Fibroblast of skin of right quadriceps (primary cell): ENCODE measurements at regions not wholly inside any gene's neighbourhood (a gene's known extent, or its start where the extent isn't known, plus 50 kb on each side); places are given as distances from the start of the nearest gene placed in this dataset.

Experiments used
- DNase-seq: peaks from one replicate; pipeline ENCODE4 v3.0.0-alpha.2; 2013

DNA sequence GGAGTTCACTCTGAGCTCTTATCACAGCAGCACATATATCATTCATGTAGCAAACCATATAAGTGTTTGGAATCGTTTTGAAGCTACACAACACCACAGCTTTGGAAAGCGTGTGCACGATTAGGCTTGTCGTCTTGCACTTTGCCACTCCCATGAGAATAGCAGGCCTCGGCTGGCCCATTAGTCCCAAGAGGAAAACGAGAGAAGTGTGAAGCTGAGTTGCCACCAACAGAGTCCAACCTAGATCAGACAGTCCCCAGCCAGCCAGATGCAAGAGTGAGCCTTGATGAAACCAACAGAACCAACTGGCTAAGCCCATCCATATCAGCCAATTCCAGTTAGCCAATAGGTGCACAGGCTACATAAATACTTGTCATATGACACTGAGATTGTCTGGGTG is 238.4 kb downstream of the C1orf94 start:
- DNase-seq = no peak

DNA sequence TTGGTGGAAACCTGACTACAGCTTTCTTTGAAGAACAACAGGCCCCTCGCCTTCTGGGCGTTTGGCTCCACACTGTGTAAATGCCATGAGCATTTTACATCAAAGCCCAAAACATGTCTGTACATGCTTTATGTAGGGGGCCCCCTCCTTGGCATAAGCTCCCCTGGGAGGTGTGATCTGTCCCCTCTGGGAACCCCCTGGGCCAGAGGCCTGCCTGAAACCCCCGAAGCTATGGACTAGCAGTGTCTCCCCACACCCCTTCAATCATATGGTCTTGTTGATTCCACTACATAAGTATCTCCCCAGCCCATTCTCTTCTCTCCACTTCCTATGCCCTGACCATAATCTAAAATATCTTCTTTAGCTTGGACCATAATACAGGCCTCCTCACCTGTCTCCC is 241.5 kb downstream of the C1orf94 start:
- DNase-seq = no peak

DNA sequence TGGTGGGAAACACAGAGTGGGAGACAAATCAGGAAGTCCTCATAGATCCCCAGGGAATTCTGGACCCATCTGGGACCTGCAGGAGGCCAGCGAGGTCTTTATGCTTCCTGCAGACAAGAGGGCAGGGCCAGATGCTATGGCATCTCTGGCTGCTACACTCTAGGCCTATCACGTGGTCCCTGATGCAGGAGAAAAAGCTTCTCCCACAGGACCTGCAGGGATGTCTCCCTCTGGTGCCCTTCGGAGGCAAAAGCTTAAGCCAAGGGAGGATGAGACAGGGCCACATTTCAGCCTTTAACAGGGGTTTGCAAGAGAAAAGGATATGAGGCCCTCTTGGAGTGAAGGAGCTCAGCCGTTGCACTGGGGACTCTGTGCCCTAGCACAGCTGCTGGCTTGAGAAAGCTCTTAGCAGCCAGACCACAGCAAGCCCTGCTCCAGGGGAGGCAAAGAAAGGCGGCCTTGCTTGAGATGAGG is 243.0 kb downstream of the C1orf94 start:
- DNase-seq = peak; percentile 37

DNA sequence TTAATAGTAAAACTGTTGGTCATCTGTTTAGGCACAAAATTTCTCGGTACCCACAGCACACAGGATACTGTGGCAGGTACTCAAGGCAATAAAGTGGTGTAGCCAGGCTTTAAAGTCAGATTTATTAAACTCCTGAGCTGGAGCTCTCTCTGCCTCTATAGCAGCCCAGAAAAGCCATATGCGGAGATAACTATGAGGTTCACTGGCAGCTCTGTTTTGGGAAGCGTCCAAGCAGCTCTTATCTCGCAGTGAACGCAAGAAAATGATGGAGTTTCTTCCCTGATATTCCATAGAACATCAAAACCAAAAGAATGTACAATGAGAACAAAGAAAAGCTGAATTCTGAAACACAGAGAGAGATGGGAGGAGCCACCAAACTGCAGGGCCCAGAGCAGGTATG is 248.3 kb downstream of the C1orf94 start:
- DNase-seq = no peak

DNA sequence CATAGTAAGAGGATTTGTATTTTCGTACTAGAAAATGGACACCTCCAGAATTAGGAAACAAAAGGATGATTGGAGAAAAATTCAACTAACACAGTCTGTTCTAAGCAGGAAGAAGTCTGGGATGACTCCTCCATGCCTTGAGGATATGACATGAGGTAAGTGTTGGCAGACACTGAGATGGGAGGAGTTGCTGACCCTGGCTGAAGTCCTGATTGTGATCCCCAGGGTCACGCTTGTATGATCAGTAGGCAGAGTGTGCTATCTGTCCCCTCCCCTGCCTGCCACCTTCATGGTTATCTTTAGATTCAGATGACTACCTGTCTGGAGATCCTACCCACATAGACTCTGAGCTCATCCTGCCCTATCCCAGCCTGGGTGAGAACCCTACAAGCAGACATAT is 249.1 kb downstream of the C1orf94 start:
- no peak for DNase-seq

DNA sequence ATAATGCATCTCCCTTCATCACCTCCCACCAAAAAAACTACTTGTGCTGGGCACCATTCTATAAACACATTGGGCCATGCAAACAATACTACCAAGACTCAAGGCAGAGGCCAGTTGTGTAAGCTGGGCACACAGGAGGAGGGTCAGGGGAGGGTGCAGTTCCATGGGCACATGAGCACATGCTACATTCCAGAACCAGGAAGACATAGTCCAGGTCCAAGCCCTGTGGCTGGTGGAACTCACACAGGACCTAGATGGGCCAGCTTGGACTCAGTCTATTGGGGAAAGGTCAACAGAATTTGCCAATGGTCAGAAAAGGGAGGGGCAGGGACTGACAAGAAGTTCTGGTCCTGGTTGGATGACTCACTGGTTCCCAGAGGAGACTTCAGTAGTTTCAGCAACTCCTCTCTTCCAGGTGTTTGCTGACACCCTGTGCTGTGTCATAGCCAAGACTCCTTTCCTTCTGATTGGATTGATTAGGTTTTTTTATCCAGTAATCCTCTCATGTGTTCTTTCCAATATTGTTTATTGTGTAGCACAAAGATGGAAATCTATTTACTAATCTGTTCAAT is 249.7 kb downstream of the C1orf94 start:
- no peak for DNase-seq

DNA sequence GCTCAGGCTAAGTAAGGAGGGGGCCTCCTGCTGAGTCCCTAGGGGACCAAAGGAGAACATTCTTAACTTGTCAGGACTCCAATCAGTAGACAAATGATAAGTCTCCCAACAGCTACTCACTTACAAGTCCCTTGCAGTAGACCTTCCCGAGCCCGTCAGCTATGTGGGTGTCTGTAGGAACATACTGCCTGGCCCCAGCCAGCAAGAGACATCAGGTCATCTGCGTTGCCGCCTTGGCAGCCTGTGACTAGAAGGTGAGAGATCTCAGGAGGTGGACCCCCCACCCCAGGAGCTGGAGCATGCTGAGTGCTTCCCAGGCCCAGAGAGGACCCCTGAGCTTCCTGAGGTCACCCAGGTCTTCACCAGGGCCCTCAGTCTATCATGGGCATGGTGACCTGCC is 250.5 kb downstream of the C1orf94 start:
- DNase-seq = no peak

DNA sequence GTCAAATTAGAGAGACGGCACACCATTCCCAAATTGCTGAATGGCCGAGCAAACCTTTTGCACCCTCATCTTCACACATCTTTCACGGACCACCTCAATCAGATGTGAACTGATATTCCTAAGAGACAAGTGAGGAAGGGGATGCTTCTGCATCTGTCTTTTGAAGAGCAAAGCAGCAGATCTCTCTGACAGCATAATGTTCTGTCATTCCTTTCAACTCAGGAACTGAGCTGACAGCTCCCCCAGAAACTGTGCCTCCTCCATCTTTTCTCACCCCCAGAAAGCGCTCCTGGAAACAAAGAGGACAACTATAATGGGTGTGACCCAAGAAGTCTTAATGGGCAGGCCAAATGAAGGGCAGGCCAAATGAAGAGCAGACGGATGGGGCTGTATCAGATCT is 256.4 kb downstream of the C1orf94 start:
- DNase-seq = no peak

DNA sequence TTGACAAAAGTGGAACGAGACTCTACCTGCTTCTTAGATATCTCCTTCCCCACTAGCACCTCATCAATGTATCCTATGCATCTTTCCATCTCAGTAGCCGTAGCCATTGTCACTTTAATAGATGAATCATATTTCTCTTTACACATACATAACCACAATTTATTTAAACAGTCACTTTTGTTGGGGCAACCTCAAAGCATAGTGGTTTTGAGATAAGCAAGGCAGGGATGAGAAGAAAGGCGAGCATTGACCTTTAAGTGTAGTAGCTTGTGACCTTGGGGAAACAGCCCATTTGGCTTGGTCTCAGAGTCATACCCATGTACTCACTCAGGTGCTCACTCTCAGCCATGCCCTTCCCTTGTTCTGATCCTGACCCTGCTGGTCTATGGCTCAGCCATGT is 260.1 kb downstream of the C1orf94 start:
- no peak for DNase-seq

DNA sequence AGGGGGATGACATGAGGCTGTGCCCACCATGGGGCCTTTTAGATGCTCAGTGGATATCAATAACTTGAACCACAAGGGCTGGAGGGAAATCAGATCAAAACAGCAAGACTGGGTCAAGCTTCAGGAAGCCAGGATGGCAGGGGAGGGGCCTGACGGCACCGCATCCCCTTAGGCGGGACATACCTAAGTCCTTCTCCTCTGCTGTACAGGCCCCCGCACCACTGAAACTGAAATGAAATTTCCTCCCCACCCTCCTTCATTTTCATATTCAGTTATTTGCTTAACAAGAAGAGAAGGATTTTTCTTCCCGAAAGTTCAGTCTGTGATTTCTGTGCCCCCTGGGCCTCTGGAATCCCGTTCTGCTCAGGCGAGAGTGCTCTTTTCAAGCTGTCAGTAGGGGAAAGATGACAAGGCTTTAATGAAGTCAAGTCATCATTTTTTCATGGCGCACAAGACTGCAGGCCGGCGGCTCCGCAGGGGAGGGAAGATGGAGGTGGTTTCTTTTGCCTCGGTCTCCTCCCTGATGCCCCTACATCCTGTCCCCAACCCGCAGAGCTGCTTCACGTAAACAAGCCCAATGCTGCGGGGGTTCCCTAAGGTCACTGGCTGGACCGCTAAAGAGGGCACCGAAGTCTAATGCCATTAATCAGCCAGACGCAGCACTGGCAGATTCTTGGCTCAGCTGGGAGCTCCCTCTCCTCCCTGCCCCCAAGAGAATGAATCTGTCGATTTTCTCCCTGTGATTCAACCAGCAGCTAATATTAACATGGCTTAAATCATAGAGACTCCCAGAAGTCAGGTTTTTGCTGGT is 264.8 kb downstream of the C1orf94 start:
- peak; percentile 3 for DNase-seq

DNA sequence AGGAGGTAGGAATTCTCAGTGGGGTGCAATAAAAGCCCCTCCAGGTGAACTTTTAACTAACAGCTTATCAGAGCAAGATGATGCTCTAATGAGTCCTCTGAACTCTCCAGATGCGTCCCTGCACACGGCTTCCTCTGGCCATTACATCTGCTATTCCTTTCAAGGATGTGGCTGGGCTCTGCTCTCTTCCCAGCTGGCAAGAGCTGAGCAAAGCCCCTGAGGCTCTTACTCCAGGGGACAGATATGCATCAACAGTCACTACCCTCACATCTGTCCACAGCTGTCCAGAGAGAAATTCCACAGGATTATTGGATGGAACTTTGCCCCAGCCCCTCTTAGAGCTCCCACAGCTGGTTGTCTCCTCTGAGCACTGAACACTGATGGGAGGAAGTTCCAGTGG is 267.8 kb downstream of the C1orf94 start:
- no peak for DNase-seq

DNA sequence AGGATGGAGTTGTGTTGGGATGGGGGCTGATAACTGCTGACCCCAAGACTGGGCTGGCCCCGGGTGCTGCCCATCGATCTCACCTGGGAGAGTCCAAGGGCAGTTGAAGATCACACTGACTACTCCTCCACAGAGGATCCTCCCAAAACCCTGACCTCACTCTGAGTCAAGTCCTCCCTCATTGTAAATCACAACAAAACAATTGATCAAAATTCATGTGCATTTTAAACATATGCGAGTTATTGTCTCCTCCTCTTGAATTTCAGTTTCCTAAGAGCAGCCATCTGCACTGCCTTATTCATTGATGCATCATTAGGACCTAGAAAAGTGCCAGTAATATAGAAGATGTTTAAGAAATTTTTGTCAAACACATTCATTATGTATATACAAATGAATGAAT is 273.6 kb downstream of the C1orf94 start:
- DNase-seq = no peak

DNA sequence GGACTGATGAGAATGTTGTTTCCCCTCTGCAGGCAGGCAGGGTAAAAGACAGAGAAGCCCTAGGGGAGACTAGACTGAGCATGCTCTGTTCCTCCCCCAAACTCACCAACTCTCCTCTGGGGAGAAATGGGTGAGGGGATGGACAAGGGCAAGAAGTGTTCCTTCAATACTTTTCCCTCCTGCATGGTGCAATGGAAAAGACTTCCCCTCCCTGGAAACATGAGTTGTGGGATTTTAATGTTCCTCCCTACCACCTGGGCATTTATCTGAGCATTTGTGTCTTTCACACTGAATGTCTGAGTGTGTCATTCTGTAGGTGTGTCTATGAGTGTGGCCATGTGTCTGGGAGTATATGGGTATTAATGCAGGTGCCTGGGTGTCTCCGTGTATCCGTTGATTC is 275.7 kb downstream of the C1orf94 start:
- DNase-seq = no peak

DNA sequence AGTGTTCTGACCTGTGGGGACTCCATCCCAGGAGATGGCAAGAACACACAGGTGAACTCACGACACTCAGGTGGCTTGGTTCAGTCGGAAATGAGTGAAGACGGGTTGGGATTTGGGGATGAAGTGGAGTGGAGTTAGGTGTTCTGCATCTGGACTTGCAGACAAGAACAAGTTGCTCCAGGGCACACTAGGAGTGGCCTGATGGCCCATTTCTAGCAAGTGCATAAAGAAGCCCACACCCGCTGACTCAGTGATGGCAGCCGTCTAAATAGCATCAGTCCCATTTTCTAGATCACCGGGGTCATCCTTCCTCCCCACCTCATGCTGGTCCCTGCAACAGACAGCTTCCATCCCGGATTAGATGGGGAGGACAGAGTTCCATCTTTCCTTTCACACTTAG is 278.4 kb downstream of the C1orf94 start:
- no peak for DNase-seq

DNA sequence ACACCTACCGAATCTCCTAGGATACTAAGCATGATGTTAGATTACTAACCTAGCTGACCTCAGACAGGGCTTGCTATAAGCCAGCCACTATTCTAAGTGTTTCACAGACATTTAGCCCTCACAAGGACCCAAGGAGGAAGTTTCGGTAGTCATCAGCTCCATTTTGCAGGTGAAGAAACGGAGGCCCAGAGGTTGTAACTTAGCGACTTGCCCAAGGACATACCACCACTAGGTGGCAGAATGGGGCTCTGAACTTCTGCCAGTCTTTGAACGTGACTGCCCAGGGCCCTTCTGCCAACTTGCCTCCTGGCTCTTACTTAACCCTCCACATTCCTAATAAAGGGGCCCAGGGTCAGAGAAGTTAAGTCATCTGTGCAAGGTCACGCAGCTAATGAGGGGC is 283.5 kb downstream of the C1orf94 start:
- peak; percentile 9 for DNase-seq

DNA sequence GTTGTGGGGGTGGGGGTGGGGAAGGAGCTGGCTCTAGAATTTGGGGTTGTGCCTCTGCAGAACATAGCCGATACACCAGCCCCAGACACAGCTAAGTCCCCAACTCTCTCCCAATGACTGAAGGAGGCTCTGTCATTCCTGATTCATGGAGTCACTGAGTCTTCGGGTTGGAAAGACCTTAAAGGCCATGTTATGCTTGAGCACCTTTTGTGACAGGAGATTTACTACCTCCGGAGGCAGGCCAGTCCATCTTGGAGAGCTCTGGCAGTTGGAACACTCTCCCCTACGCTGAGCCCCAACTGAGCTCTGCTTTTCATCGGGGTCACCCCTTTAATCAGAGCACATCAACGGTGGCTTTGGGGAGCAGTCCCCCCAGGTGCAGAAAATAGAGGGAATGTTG is 284.4 kb upstream of the GJB5 start:
- DNase-seq = no peak

DNA sequence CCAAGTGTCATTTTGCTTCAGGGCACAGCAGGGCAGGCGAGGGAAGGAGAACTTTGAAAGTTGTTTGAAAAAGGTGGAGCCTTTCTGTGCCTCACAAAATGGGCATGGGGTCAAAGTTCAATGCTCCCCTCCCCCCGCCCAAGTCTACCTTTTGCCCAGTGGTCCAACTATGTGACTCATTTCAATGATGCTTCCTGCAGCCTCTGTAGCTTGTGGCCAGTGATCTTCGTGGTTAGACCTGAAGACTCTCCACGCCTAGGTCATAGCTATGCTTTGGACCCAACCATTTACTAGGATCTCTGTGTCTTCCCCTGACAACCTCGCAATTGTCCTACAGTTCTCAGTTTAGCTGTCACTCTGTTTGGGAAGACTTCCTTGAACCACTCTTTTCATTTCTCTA is 280.3 kb upstream of the GJB5 start:
- no peak for DNase-seq

DNA sequence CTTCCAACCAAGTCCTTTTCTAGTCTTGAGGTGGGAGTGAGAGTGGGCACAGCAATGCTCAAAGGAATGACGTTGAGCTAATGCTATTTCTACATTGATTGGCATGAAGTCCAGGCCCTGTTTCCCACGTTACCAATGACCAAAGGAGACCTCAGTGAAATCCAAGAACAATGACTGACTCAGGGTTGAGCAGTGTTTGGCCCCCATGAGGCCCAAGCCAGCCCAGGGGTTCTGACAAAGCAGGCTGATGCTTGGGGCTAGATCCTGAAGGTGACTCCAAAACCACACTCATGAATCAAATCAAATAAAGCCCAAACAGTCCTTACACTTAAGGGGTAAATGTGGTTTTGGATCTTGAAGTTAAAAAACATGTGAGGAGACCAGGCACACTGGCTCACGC is 278.5 kb upstream of the GJB5 start:
- no peak for DNase-seq

DNA sequence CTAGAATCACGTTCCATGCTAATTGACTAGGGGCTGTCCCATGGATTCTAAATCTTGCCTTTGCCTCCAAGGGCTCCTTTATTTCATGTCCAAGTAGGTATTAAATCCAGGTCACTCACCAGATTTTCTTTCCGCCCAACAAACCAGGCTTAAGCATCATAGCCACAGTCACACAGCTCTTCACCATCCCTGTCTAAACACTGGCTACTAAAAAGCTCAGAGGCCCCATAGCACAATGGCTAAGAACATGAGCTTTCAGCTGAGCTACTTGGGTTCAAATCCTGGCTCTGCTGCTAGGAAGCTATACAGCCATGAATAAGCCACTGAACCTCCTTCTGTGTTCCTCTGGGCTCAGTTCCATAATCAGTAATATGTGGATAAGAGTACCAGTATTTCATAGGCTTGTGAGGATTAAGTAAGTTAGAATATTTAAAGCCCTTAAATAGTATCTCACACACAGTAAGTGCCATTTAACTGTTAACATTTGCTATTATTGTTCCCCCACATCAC is 277.2 kb upstream of the GJB5 start:
- no peak for DNase-seq

DNA sequence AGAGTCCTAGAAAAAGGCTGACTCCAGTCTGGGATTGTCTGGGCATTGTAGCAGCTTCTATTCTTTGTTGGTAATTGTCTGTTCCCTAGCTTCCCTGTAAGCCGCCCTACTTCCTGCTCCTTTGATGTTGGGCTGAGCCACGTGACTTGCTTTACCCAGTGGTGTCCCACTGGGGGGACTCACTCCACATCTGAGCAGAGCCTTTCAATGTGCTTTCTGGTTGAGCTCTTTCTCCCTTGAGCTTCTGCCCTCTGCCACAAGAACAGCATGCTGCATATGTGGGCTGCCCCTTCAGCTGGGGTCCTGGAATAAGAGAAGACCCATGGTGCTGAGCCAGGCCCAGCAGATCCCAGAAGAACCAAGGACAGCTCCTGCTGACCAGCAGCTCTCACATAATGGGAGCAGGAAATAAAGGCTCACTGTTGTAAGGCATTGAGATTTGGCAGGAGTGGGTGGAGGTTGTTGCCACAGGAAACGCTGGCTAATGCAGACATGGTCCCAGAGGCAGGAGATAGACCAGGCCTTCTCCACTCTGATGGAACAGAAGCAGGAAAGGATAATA is 276.3 kb upstream of the GJB5 start:
- no peak for DNase-seq

DNA sequence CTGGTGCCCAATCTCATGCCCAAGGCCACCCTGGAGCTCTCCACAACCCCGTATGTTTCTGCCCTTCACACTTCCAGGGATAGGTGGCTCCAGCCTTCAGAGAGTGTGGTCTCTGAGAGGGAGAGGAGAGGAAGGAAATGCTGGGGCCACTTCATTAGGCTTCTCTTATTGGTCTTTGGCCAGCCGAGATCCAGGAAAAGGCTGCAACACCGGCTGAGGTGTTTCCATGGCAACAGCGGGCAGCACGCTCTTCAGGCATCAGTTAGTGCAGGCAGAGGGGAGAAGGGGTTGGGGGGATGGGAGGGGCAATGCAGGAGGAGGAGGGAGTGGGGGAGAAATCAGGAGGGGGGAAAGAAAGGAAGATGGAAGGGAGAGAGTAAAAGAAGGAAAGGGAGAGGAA is 275.1 kb upstream of the GJB5 start:
- DNase-seq = no peak

DNA sequence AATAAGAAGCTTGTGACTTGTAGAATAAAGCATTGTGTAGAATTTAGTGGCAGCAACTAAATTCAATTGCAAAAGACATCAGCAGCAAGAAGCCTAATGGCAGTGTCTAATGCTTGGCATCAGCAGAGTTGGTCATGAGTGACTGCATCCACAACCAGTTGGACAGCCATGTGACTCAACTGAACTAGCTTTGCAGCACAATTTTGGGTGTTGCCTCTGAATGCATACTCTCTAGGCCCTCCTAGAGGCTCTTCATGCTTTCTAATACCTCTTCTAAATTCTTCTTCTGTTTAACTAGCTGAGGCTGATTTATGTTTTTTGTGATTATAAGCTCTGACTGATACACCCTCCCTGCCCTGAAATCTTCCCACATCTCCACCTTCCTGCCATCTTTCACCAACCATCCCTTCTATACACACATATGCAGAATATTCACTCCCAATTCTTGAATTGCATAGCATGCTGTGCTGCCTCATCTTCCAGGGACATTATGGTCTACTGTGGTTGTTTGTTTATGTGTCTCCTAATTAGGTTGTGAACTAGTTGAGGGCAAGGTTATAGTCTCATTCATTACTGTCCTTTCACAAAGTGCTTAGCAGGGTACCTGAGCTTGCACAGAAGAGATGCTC is 266.7 kb upstream of the GJB5 start:
- no peak for DNase-seq

DNA sequence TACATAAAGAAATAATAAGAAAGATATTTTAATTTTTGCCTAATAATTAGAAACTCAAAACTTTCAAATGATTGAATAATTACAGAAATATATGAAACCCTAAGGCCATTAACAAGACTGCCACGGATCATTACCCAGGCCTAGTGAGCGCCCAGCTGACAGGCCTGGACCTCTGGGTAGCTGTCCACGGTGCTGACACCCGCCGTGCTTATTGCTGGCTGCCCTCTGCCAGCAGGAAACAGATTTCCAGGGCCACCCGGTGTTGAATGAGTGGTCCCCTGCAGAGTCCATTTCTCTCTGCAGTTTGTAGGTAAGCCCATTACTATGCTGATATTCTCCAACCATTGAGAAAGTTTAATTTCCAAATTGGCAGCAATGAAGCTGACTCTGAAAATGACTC is 254.4 kb upstream of the GJB5 start:
- DNase-seq = peak; percentile 13

DNA sequence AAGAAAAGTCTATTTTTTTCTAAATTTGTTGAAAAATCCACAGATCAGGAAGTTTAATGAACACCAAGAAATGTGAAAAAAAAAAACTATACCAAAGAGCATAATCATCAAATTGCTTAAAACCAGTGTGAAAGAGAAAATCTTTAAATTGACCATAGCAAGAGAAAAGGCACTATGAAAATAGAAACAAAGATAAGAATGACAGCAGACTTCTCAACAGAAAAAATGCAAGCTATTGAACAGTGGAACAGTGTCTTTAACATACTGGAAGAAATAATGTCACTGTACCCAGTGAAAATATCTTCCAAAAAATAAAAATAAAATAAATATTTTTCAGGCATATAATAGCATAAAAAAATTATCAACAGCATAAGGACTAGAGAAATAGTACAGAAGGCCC is 243.0 kb upstream of the GJB5 start:
- no peak for DNase-seq
